IMR-90 (cell line): ENCODE measurements at regions not wholly inside any gene's neighbourhood (a gene's known extent, or its start where the extent isn't known, plus 50 kb on each side); places are given as distances from the start of the nearest gene placed in this dataset.

Experiments used
- ATAC-seq: fragments of 200-7000 bp; cut with Tn5 transposase; 2 replicates; pipeline ENCODE4 v1.9.1; 2020; ENCODE audit warnings: low read depth, mild to moderate bottlenecking, moderate library complexity
- BruUV-seq: library from RNA; stranded (reverse); fragments of 400-500 nt; replicated peaks from 2 replicates; lab custom pipeline; 2021; lab: Mats Ljungman, UMichigan
- CTCF ChIA-PET: fragments of 300-600 bp; formaldehyde crosslinking; extraction: SDS; loops from one replicate; lab custom pipeline; 2021; ENCODE audit warnings: antibody characterized with exemption; lab: Yijun Ruan, JAX
- POLR2A ChIA-PET: fragments of 300-600 bp; sonication (Branson Sonifier 250); formaldehyde crosslinking; loops from one replicate; lab custom pipeline; 2022; ENCODE audit warnings: antibody characterized with exemption; ENCODE audit not compliant: unreplicated experiment; lab: Charles Lee
- DNase-seq: peaks from one replicate; pipeline ENCODE4 v3.0.0; 2013
- H2AFZ ChIP-seq: replicated peaks from 2 replicates; pipeline ENCODE3; 2013; ENCODE audit warnings: low read length, mild to moderate bottlenecking; ENCODE audit not compliant: poor library complexity
- H2AK5ac ChIP-seq: 2 replicates; pipeline ENCODE4 v1.6.1; 2013; ENCODE audit warnings: low read depth, low read length, inconsistent platforms
- H2AK9ac ChIP-seq: replicated peaks from 2 replicates; pipeline ENCODE3; 2013; ENCODE audit warnings: mild to moderate bottlenecking, low read depth, low read length, moderate library complexity; ENCODE audit not compliant: poor library complexity
- H2BK120ac ChIP-seq: 2 replicates; pipeline ENCODE4 v1.6.1; 2013; ENCODE audit warnings: low read depth, low read length, inconsistent platforms
- H2BK15ac ChIP-seq: 3 replicates; pipeline ENCODE4 v1.6.1; 2013; ENCODE audit warnings: low read depth, low read length, inconsistent platforms
- H2BK20ac ChIP-seq: 2 replicates; pipeline ENCODE4 v1.6.1; 2013; ENCODE audit warnings: low read depth, mild to moderate bottlenecking, inconsistent platforms, low read length, moderate library complexity
- H2BK5ac ChIP-seq: 2 replicates; pipeline ENCODE4 v1.6.1; 2013; ENCODE audit warnings: mild to moderate bottlenecking, low read depth, low read length, inconsistent platforms; ENCODE audit not compliant: poor library complexity, severe bottlenecking
- H3K14ac ChIP-seq: replicated peaks from 2 replicates; pipeline ENCODE4 v1.6.1; 2013; ENCODE audit warnings: low read depth, low read length, inconsistent platforms
- H3K18ac ChIP-seq: 2 replicates; pipeline ENCODE4 v1.6.1; 2013; ENCODE audit warnings: low read depth, low read length, control low read depth
- H3K23ac ChIP-seq: 2 replicates; pipeline ENCODE4 v1.6.1; 2013; ENCODE audit warnings: low read depth, low read length, inconsistent platforms
- H3K27ac ChIP-seq: 2 replicates; pipeline ENCODE4 v1.5.1; 2013; ENCODE audit warnings: mild to moderate bottlenecking, control low read depth, low read length; ENCODE audit not compliant: insufficient read depth
- H3K27me3 ChIP-seq: 2 replicates; pipeline ENCODE4 v1.6.1; 2013; ENCODE audit warnings: low read length; ENCODE audit not compliant: control insufficient read depth, insufficient read depth
- H3K36me3 ChIP-seq: 2 replicates; pipeline ENCODE4 v1.6.1; 2013; ENCODE audit warnings: low read length, mixed read lengths; ENCODE audit not compliant: control insufficient read depth, insufficient read depth
- H3K4ac ChIP-seq: 2 replicates; pipeline ENCODE4 v1.6.1; 2013; ENCODE audit warnings: low read depth, low read length, inconsistent platforms
- H3K4me1 ChIP-seq: 2 replicates; pipeline ENCODE4 v1.6.1; 2013; ENCODE audit warnings: low read length, mixed read lengths; ENCODE audit not compliant: control insufficient read depth, insufficient read depth
- H3K4me2 ChIP-seq: 2 replicates; pipeline ENCODE4 v1.6.1; 2013; ENCODE audit warnings: low read depth, mild to moderate bottlenecking, control low read depth, low read length, moderate library complexity
- H3K4me3 ChIP-seq: 2 replicates; pipeline ENCODE4 v1.5.1; 2013; ENCODE audit warnings: low read depth, mild to moderate bottlenecking, control low read depth, low read length, moderate library complexity; ENCODE audit not compliant: insufficient read depth
- H3K56ac ChIP-seq: 2 replicates; pipeline ENCODE4 v1.6.1; 2013; ENCODE audit warnings: low read length, inconsistent platforms; ENCODE audit not compliant: insufficient read depth; ENCODE audit errors: extremely low read depth
- H3K79me1 ChIP-seq, 2 experiments: 2 replicates each; pipeline ENCODE4 v1.6.1; 2013; ENCODE audit warnings: low read length in 2 of 2, inconsistent platforms in 1 of 2, low read depth in 1 of 2
- H3K9ac ChIP-seq: 2 replicates; pipeline ENCODE4 v1.6.1; 2013; ENCODE audit warnings: low read depth, low read length, control low read depth
- H3K9me1 ChIP-seq: 2 replicates; pipeline ENCODE4 v1.6.1; 2013; ENCODE audit warnings: low read length, inconsistent platforms; ENCODE audit not compliant: insufficient read depth
- H3K9me3 ChIP-seq: 2 replicates; pipeline ENCODE4 v1.6.1; 2013; ENCODE audit warnings: low read length; ENCODE audit not compliant: control insufficient read depth, insufficient read depth
- H4K20me1 ChIP-seq: 2 replicates; pipeline ENCODE4 v1.6.1; 2013; ENCODE audit warnings: low read length, inconsistent platforms; ENCODE audit not compliant: insufficient read depth
- H4K5ac ChIP-seq: 2 replicates; pipeline ENCODE4 v1.6.1; 2013; ENCODE audit warnings: mild to moderate bottlenecking, low read depth, low read length, control low read depth
- H4K8ac ChIP-seq, 2 experiments: 2 replicates each; pipeline ENCODE4 v1.6.1; 2013; ENCODE audit warnings: low read depth in 2 of 2, low read length in 2 of 2, control low read depth in 1 of 2, inconsistent platforms in 1 of 2
- H4K91ac ChIP-seq: 2 replicates; pipeline ENCODE4 v1.6.1; 2013; ENCODE audit warnings: low read depth, low read length, inconsistent platforms; ENCODE audit not compliant: insufficient read depth
- CEBPB ChIP-seq: IDR thresholded peaks from 2 replicates; pipeline ENCODE4 v1.6.1; 2012; ENCODE audit warnings: low read depth, low read length, improper control_type of control experiment
- ELK1 ChIP-seq: fragments of 150-350 bp; IDR thresholded peaks from 2 replicates; pipeline ENCODE4 v1.6.1; 2016; ENCODE audit warnings: low read depth, mild to moderate bottlenecking, low read length, moderate library complexity, borderline replicate concordance
- MAFK ChIP-seq: IDR thresholded peaks from 2 replicates; pipeline ENCODE4 v1.6.1; 2012; ENCODE audit warnings: low read depth, low read length, improper control_type of control experiment
- RCOR1 ChIP-seq: IDR thresholded peaks from 2 replicates; pipeline ENCODE4 v1.6.1; 2012; ENCODE audit warnings: mild to moderate bottlenecking, low read length, improper control_type of control experiment; ENCODE audit not compliant: insufficient replicate concordance
- RFX5 ChIP-seq: IDR thresholded peaks from 2 replicates; pipeline ENCODE4 v1.8.0; 2012; ENCODE audit warnings: low read depth, mild to moderate bottlenecking, low read length, moderate library complexity
- WGBS, 2 experiments: methylation state at CpG; one replicate each; pipeline versions ENCODE4 v1.1.5 to v1.1.7; 2013; ENCODE audit warnings: missing lambda C conversion rate in 2 of 2; ENCODE audit not compliant: insufficient read length in 1 of 2; ENCODE audit errors: extremely low coverage in 2 of 2; 5-methylcytosine and 5-hydroxymethylcytosine counted together
- dilution Hi-C: fragments of 300-500 bp; cut with HindIII; formaldehyde crosslinking; loops from one replicate; pipeline ENCODE4 v1.14.3; 2018; ENCODE audit warnings: low sequenced_read_pairs; ENCODE audit not compliant: unreplicated experiment
- in situ Hi-C: fragments of 300-500 bp; cut with MboI; formaldehyde crosslinking; loops from 3 replicates; pipeline ENCODE4 v1.14.3; 2019; ENCODE audit warnings: low sequenced_read_pairs, inconsistent platforms, mixed read lengths
- intact Hi-C: fragments of 100-400 bp; cut with micrococcal nuclease; formaldehyde crosslinking; loops from 2 replicates; pipeline ENCODE4 v1.10.0; 2022

GRCh38 chr1:68696221-68696620 is 199.3 kb upstream of the DEPDC1 start:
- no peak overlapping the region for H2BK20ac ChIP-seq
- H3K4me2 ChIP-seq, result no peak overlapping the region
- H3K4me1 ChIP-seq, result no peaks in the 10 kb centered on the region
- no peak overlapping the region for H3K14ac ChIP-seq
- H2BK5ac ChIP-seq, result no peak overlapping the region
- H2AK5ac ChIP-seq, result no peak overlapping the region
- H2AK9ac ChIP-seq, result no peak overlapping the region
- POLR2A ChIA-PET, result no interaction called here
- dilution Hi-C loops (no loop called here), intact Hi-C loops (no loop called here), in situ Hi-C loops (no loop called here)
- no TSS peak for BruUV-seq
- H3K27me3 ChIP-seq, result no peaks in the 10 kb centered on the region
- no peak overlapping the region for H3K4me3 ChIP-seq
- no peak for DNase-seq
- H3K18ac ChIP-seq, result no peak overlapping the region
- CTCF ChIA-PET, result no interaction called here
- no peaks in the 10 kb centered on the region for H3K36me3 ChIP-seq
- no peak for TF ChIP-seq MAFK
- no peak for TF ChIP-seq ELK1
- no peak for TF ChIP-seq RFX5
- no peak for TF ChIP-seq CEBPB
- no peak for TF ChIP-seq RCOR1
- H3K9me1 ChIP-seq, result no peaks in the 10 kb centered on the region
- WGBS, 2 experiments, result no CpG with 5 or more reads among the region's 3 CpGs
- no peak overlapping the region for H3K27ac ChIP-seq
- no peak for ATAC-seq
- no peak overlapping the region for H3K23ac ChIP-seq
- no peaks in the 10 kb centered on the region for H3K79me1 ChIP-seq
- no peak overlapping the region for H2AFZ ChIP-seq
- no peak overlapping the region for H2BK120ac ChIP-seq
- H4K20me1 ChIP-seq, result no peaks in the 10 kb centered on the region
- H3K56ac ChIP-seq, result no peak overlapping the region
- no peak overlapping the region for H2BK15ac ChIP-seq
- H4K91ac ChIP-seq, result no peak overlapping the region
- H3K9me3 ChIP-seq, result no peaks in the 10 kb centered on the region
- H4K8ac ChIP-seq, result no peak overlapping the region
- no peak overlapping the region for H3K9ac ChIP-seq
- no peak overlapping the region for H3K4ac ChIP-seq
- H4K5ac ChIP-seq, result no peak overlapping the region
